ENCODE measurements at regions not wholly inside any gene's neighbourhood (a gene's known extent, or its start where the extent isn't known, plus 50 kb on each side); places are given as distances from the start of the nearest gene placed in this dataset.

- peaks cover 55% of the 10 kb centered on the region for H3K9me3 Mint-ChIP-seq (ENCODE audit: unreplicated experiment)
- no peaks in the 10 kb centered on the region for H3K27me3 Mint-ChIP-seq (ENCODE audit: unreplicated experiment)
- no peak overlapping the region for H3K27ac Mint-ChIP-seq (ENCODE audit: unreplicated experiment)
- no peak overlapping the region for H3K4me3 Mint-ChIP-seq (ENCODE audit: unreplicated experiment)
- H3K4me1 Mint-ChIP-seq (ENCODE audit: unreplicated experiment) = no peaks in the 10 kb centered on the region
- no peak for DNase-seq (ENCODE audit: extremely low spot score, unreplicated experiment)
- no peak for TF ChIP-seq CTCF (IDR thresholded peaks at IDR 0.05)
- H3K36me3 Mint-ChIP-seq (ENCODE audit: unreplicated experiment) = no peaks in the 10 kb centered on the region
Measured at GRCh38 chr16:35562471-35562870, 2103.1 kb downstream of the TP53TG3F start.

- Mint-ChIP-seq H3K4me3 (ENCODE audit: unreplicated experiment) (no peak overlapping the region), H3K9me3 (ENCODE audit: unreplicated experiment) (peaks cover 55% of the 10 kb centered on the region), H3K4me1 (ENCODE audit: unreplicated experiment) (no peaks in the 10 kb centered on the region)
Measured at GRCh38 chr16:35562919-35563318, 2103.5 kb downstream of the TP53TG3F start.

GRCh38 chr16:35564148-35564547, 2104.7 kb downstream of the TP53TG3F start:
- Mint-ChIP-seq H3K27ac (ENCODE audit: unreplicated experiment) (no peak overlapping the region), H3K36me3 (ENCODE audit: unreplicated experiment) (no peaks in the 10 kb centered on the region), H3K4me3 (ENCODE audit: unreplicated experiment) (no peak overlapping the region), H3K9me3 (ENCODE audit: unreplicated experiment) (peaks cover 51% of the 10 kb centered on the region), H3K27me3 (ENCODE audit: unreplicated experiment) (no peaks in the 10 kb centered on the region), H3K4me1 (ENCODE audit: unreplicated experiment) (no peaks in the 10 kb centered on the region)
- no peak for DNase-seq (ENCODE audit: extremely low spot score, unreplicated experiment)
- no peak for TF ChIP-seq CTCF (IDR thresholded peaks at IDR 0.05)

More at GRCh38 chr16:35562919-35563318, 2103.5 kb downstream of the TP53TG3F start:
- no peaks in the 10 kb centered on the region for H3K27me3 Mint-ChIP-seq (ENCODE audit: unreplicated experiment)
- no peak for DNase-seq (ENCODE audit: extremely low spot score, unreplicated experiment)
- TF ChIP-seq CTCF (IDR thresholded peaks at IDR 0.05) = no peak
- H3K36me3 Mint-ChIP-seq (ENCODE audit: unreplicated experiment) = no peaks in the 10 kb centered on the region
- H3K27ac Mint-ChIP-seq (ENCODE audit: unreplicated experiment) = no peak overlapping the region

- no peaks in the 10 kb centered on the region for H3K4me1 Mint-ChIP-seq (ENCODE audit: unreplicated experiment)
- no peaks in the 10 kb centered on the region for H3K36me3 Mint-ChIP-seq (ENCODE audit: unreplicated experiment)
- peaks cover 50% of the 10 kb centered on the region for H3K9me3 Mint-ChIP-seq (ENCODE audit: unreplicated experiment)
- no peak overlapping the region for H3K27ac Mint-ChIP-seq (ENCODE audit: unreplicated experiment)
- no peak for TF ChIP-seq CTCF (IDR thresholded peaks at IDR 0.05)
- H3K4me3 Mint-ChIP-seq (ENCODE audit: unreplicated experiment) = no peak overlapping the region
- no peaks in the 10 kb centered on the region for H3K27me3 Mint-ChIP-seq (ENCODE audit: unreplicated experiment)
- peak; percentile 56 for DNase-seq (ENCODE audit: extremely low spot score, unreplicated experiment)
Measured at GRCh38 chr16:35564889-35565288, 2105.5 kb downstream of the TP53TG3F start.

- Mint-ChIP-seq H3K4me1 (ENCODE audit: unreplicated experiment) (no peaks in the 10 kb centered on the region), H3K27me3 (ENCODE audit: unreplicated experiment) (no peaks in the 10 kb centered on the region), H3K27ac (ENCODE audit: unreplicated experiment) (no peak overlapping the region), H3K9me3 (ENCODE audit: unreplicated experiment) (peaks cover 47% of the 10 kb centered on the region), H3K4me3 (ENCODE audit: unreplicated experiment) (no peak overlapping the region), H3K36me3 (ENCODE audit: unreplicated experiment) (no peaks in the 10 kb centered on the region)
- no peak for DNase-seq (ENCODE audit: extremely low spot score, unreplicated experiment)
- TF ChIP-seq CTCF (IDR thresholded peaks at IDR 0.05) = no peak
Measured at GRCh38 chr16:35565626-35566025, 2106.2 kb downstream of the TP53TG3F start.

Measured in osteocyte (in vitro differentiated cells).